IMR-90 (cell line): ENCODE measurements at regions not wholly inside any gene's neighbourhood (a gene's known extent, or its start where the extent isn't known, plus 50 kb on each side); places are given as distances from the start of the nearest gene placed in this dataset.
"Not testable (repeated sequence)": the region's sequence is repeated elsewhere in the genome, so short reads cannot be mapped to it uniquely, and the experiment has no call there.

Experiments used
- ATAC-seq: fragments of 200-7000 bp; cut with Tn5 transposase; 2 replicates; pipeline ENCODE4 v1.9.1; 2020; ENCODE audit warnings: low read depth, mild to moderate bottlenecking, moderate library complexity
- BruUV-seq: library from RNA; stranded (reverse); fragments of 400-500 nt; replicated peaks from 2 replicates; lab custom pipeline; 2021; lab: Mats Ljungman, UMichigan
- CTCF ChIA-PET: fragments of 300-600 bp; formaldehyde crosslinking; extraction: SDS; loops from one replicate; lab custom pipeline; 2021; ENCODE audit warnings: antibody characterized with exemption; lab: Yijun Ruan, JAX
- POLR2A ChIA-PET: fragments of 300-600 bp; sonication (Branson Sonifier 250); formaldehyde crosslinking; loops from one replicate; lab custom pipeline; 2022; ENCODE audit warnings: antibody characterized with exemption; ENCODE audit not compliant: unreplicated experiment; lab: Charles Lee
- DNase-seq: peaks from one replicate; pipeline ENCODE4 v3.0.0; 2013
- H2AFZ ChIP-seq: replicated peaks from 2 replicates; pipeline ENCODE3; 2013; ENCODE audit warnings: low read length, mild to moderate bottlenecking; ENCODE audit not compliant: poor library complexity
- H2AK5ac ChIP-seq: 2 replicates; pipeline ENCODE4 v1.6.1; 2013; ENCODE audit warnings: low read depth, low read length, inconsistent platforms
- H2AK9ac ChIP-seq: replicated peaks from 2 replicates; pipeline ENCODE3; 2013; ENCODE audit warnings: mild to moderate bottlenecking, low read depth, low read length, moderate library complexity; ENCODE audit not compliant: poor library complexity
- H2BK120ac ChIP-seq: 2 replicates; pipeline ENCODE4 v1.6.1; 2013; ENCODE audit warnings: low read depth, low read length, inconsistent platforms
- H2BK15ac ChIP-seq: 3 replicates; pipeline ENCODE4 v1.6.1; 2013; ENCODE audit warnings: low read depth, low read length, inconsistent platforms
- H2BK20ac ChIP-seq: 2 replicates; pipeline ENCODE4 v1.6.1; 2013; ENCODE audit warnings: low read depth, mild to moderate bottlenecking, inconsistent platforms, low read length, moderate library complexity
- H2BK5ac ChIP-seq: 2 replicates; pipeline ENCODE4 v1.6.1; 2013; ENCODE audit warnings: mild to moderate bottlenecking, low read depth, low read length, inconsistent platforms; ENCODE audit not compliant: poor library complexity, severe bottlenecking
- H3K14ac ChIP-seq: replicated peaks from 2 replicates; pipeline ENCODE4 v1.6.1; 2013; ENCODE audit warnings: low read depth, low read length, inconsistent platforms
- H3K18ac ChIP-seq: 2 replicates; pipeline ENCODE4 v1.6.1; 2013; ENCODE audit warnings: low read depth, low read length, control low read depth
- H3K23ac ChIP-seq: 2 replicates; pipeline ENCODE4 v1.6.1; 2013; ENCODE audit warnings: low read depth, low read length, inconsistent platforms
- H3K27ac ChIP-seq: 2 replicates; pipeline ENCODE4 v1.5.1; 2013; ENCODE audit warnings: mild to moderate bottlenecking, control low read depth, low read length; ENCODE audit not compliant: insufficient read depth
- H3K27me3 ChIP-seq: 2 replicates; pipeline ENCODE4 v1.6.1; 2013; ENCODE audit warnings: low read length; ENCODE audit not compliant: control insufficient read depth, insufficient read depth
- H3K36me3 ChIP-seq: 2 replicates; pipeline ENCODE4 v1.6.1; 2013; ENCODE audit warnings: low read length, mixed read lengths; ENCODE audit not compliant: control insufficient read depth, insufficient read depth
- H3K4ac ChIP-seq: 2 replicates; pipeline ENCODE4 v1.6.1; 2013; ENCODE audit warnings: low read depth, low read length, inconsistent platforms
- H3K4me1 ChIP-seq: 2 replicates; pipeline ENCODE4 v1.6.1; 2013; ENCODE audit warnings: low read length, mixed read lengths; ENCODE audit not compliant: control insufficient read depth, insufficient read depth
- H3K4me2 ChIP-seq: 2 replicates; pipeline ENCODE4 v1.6.1; 2013; ENCODE audit warnings: low read depth, mild to moderate bottlenecking, control low read depth, low read length, moderate library complexity
- H3K4me3 ChIP-seq: 2 replicates; pipeline ENCODE4 v1.5.1; 2013; ENCODE audit warnings: low read depth, mild to moderate bottlenecking, control low read depth, low read length, moderate library complexity; ENCODE audit not compliant: insufficient read depth
- H3K56ac ChIP-seq: 2 replicates; pipeline ENCODE4 v1.6.1; 2013; ENCODE audit warnings: low read length, inconsistent platforms; ENCODE audit not compliant: insufficient read depth; ENCODE audit errors: extremely low read depth
- H3K79me1 ChIP-seq, 2 experiments: 2 replicates each; pipeline ENCODE4 v1.6.1; 2013; ENCODE audit warnings: low read length in 2 of 2, inconsistent platforms in 1 of 2, low read depth in 1 of 2
- H3K9ac ChIP-seq: 2 replicates; pipeline ENCODE4 v1.6.1; 2013; ENCODE audit warnings: low read depth, low read length, control low read depth
- H3K9me1 ChIP-seq: 2 replicates; pipeline ENCODE4 v1.6.1; 2013; ENCODE audit warnings: low read length, inconsistent platforms; ENCODE audit not compliant: insufficient read depth
- H3K9me3 ChIP-seq: 2 replicates; pipeline ENCODE4 v1.6.1; 2013; ENCODE audit warnings: low read length; ENCODE audit not compliant: control insufficient read depth, insufficient read depth
- H4K20me1 ChIP-seq: 2 replicates; pipeline ENCODE4 v1.6.1; 2013; ENCODE audit warnings: low read length, inconsistent platforms; ENCODE audit not compliant: insufficient read depth
- H4K5ac ChIP-seq: 2 replicates; pipeline ENCODE4 v1.6.1; 2013; ENCODE audit warnings: mild to moderate bottlenecking, low read depth, low read length, control low read depth
- H4K8ac ChIP-seq, 2 experiments: 2 replicates each; pipeline ENCODE4 v1.6.1; 2013; ENCODE audit warnings: low read depth in 2 of 2, low read length in 2 of 2, control low read depth in 1 of 2, inconsistent platforms in 1 of 2
- H4K91ac ChIP-seq: 2 replicates; pipeline ENCODE4 v1.6.1; 2013; ENCODE audit warnings: low read depth, low read length, inconsistent platforms; ENCODE audit not compliant: insufficient read depth
- dilution Hi-C: fragments of 300-500 bp; cut with HindIII; formaldehyde crosslinking; loops from one replicate; pipeline ENCODE4 v1.14.3; 2018; ENCODE audit warnings: low sequenced_read_pairs; ENCODE audit not compliant: unreplicated experiment
- in situ Hi-C: fragments of 300-500 bp; cut with MboI; formaldehyde crosslinking; loops from 3 replicates; pipeline ENCODE4 v1.14.3; 2019; ENCODE audit warnings: low sequenced_read_pairs, inconsistent platforms, mixed read lengths
- intact Hi-C: fragments of 100-400 bp; cut with micrococcal nuclease; formaldehyde crosslinking; loops from 2 replicates; pipeline ENCODE4 v1.10.0; 2022

DNA sequence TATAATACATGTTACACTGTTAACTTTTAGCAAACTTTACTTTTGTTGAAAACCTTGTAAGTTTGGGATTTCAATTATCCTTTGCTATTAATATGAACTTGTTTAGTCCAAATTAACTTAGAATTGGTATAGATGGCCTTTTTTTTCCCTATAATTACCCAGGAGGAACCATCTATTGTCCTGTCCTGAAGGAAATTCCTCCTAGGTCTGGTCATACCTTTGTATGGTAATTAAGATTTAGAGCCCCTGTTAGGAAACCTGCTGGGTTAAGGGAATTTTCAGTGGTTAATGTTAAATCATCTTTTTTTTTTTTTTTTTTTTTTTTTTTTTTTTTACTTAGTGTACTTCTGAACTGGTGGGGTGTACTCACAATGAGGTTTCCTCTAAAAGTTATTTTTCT lies 2159.8 kb downstream of the TP53TG3F start:
- H3K23ac ChIP-seq, DNase-seq, H3K14ac ChIP-seq, H3K4me3 ChIP-seq, H3K36me3 ChIP-seq, CTCF ChIA-PET, dilution Hi-C loops, H3K79me1 ChIP-seq, H2BK5ac ChIP-seq, H4K91ac ChIP-seq, H2BK20ac ChIP-seq, H3K9me1 ChIP-seq, H2BK15ac ChIP-seq, BruUV-seq, H3K4me1 ChIP-seq, H2AK5ac ChIP-seq, H3K56ac ChIP-seq, in situ Hi-C loops, H4K5ac ChIP-seq, POLR2A ChIA-PET, H4K8ac ChIP-seq, H3K18ac ChIP-seq, ATAC-seq, H2BK120ac ChIP-seq, H3K9ac ChIP-seq, H4K20me1 ChIP-seq, H2AK9ac ChIP-seq, H3K27ac ChIP-seq, intact Hi-C loops, H2AFZ ChIP-seq, H3K4me2 ChIP-seq, H3K4ac ChIP-seq, H3K27me3 ChIP-seq: not testable (repeated sequence)
- H3K9me3 ChIP-seq: peaks cover 10% of the 10 kb centered on the region
